Right atrium auricular region (tissue), 2 donors: ENCODE measurements at regions not wholly inside any gene's neighbourhood (a gene's known extent, or its start where the extent isn't known, plus 50 kb on each side); places are given as distances from the start of the nearest gene placed in this dataset.

ENCODE experiments used
- DNase-seq: peaks from one replicate; pipeline ENCODE4 v3.0.0-alpha.2; 2019; ENCODE audit warnings: low spot score
- H3K27ac ChIP-seq, 2 donors: fragments of 200-600 bp; sonication (generic); 1 replicate in 1 of 2; 2 replicates in 1 of 2; pipeline ENCODE4 v1.5.1; 2016 to 2019
- H3K27me3 ChIP-seq, 2 donors: fragments of 200-600 bp; sonication (generic); one replicate each; pipeline versions ENCODE4 v1.5.1 to v1.6.0; 2017 to 2019
- H3K36me3 ChIP-seq: fragments of 200-600 bp; sonication (generic); one replicate; pipeline ENCODE4 v1.5.1; 2016
- H3K4me1 ChIP-seq, 2 donors: fragments of 200-600 bp; sonication (generic); one replicate each; pipeline versions ENCODE4 v1.5.1 to v1.6.0; 2017 to 2019
- H3K4me3 ChIP-seq, 2 donors: fragments of 200-600 bp; sonication (generic); 1 replicate in 1 of 2; 2 replicates in 1 of 2; pipeline ENCODE4 v1.5.1; 2017 to 2019; ENCODE audit warnings: mild to moderate bottlenecking in 1 of 2, moderate library complexity in 1 of 2
- H3K9me3 ChIP-seq, 2 donors: fragments of 200-600 bp; sonication (generic); one replicate each; pipeline ENCODE4 v1.5.1; 2019
- TF ChIP-seq, protein P1 (sequence below), 2 donors: fragments of 200-600 bp; sonication (generic); IDR thresholded peaks; one replicate each; pipeline ENCODE4 v1.5.1; 2019; ENCODE audit warnings: antibody characterized with exemption in 2 of 2

DNA sequence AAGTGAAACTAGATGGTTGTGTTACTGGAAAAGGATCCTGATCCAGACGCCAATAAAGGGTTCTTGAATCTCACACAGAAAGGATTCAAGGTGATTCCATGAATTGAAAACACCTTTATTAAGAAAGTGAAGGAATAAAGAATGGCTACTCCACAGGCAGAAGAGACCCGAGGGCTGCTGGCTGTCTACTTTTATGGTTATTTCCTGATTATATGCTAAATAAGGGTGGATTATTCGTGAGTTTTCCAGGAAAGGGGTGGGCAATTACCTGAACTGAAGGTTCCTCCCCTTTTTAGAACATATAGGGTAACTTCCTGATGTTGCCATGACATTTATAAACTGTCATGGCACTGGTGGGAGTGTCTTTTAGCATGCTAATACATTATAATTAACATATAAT is 50.9 kb upstream of the WARS2 start:
- H3K9me3 ChIP-seq, result peaks cover 0 to 9% of the 10 kb centered on the region in 2 donors
- no peaks in the 10 kb centered on the region for H3K4me1 ChIP-seq
- no peak for DNase-seq
- TF ChIP-seq, protein P1, sequence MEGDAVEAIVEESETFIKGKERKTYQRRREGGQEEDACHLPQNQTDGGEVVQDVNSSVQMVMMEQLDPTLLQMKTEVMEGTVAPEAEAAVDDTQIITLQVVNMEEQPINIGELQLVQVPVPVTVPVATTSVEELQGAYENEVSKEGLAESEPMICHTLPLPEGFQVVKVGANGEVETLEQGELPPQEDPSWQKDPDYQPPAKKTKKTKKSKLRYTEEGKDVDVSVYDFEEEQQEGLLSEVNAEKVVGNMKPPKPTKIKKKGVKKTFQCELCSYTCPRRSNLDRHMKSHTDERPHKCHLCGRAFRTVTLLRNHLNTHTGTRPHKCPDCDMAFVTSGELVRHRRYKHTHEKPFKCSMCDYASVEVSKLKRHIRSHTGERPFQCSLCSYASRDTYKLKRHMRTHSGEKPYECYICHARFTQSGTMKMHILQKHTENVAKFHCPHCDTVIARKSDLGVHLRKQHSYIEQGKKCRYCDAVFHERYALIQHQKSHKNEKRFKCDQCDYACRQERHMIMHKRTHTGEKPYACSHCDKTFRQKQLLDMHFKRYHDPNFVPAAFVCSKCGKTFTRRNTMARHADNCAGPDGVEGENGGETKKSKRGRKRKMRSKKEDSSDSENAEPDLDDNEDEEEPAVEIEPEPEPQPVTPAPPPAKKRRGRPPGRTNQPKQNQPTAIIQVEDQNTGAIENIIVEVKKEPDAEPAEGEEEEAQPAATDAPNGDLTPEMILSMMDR (IDR thresholded peaks at IDR 0.05), result no peak
- H3K27me3 ChIP-seq, result no peaks in the 10 kb centered on the region
- no peak overlapping the region for H3K4me3 ChIP-seq
- H3K27ac ChIP-seq, result no peak overlapping the region
- no peaks in the 10 kb centered on the region for H3K36me3 ChIP-seq

DNA sequence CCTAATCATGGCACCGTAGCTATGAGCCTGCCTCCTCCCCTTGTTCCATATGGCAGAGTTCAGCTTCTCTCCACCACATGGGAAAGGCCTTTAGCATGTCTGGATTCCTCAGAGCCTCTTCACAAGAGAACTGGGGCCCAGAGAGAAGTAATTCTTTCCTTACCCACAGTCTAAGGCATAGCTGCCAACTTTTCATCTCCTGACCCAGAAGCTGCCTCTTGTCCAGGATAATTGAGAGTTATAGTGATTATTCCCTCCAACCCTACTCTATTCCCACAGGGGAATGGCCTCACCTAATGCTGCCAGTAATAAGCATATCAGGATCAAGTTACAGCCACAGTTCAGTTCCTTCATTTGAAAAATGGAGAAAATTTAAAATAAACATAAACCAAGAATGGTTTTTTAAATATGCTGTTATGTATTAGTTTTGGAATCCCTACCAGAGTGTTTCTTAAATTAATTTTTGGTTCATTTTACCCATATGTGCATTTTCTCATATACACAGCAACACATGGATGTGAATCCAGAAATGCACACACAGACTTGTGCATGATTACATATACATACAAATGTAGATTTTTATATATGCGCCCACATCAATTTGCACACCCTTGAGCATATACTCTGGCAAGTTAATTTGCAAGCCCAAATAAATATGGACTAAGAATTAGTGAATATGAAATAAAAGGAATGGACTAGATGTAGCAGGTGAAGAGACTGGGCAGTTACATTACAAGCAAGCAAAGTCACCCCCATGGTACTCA is 63.9 kb upstream of the WARS2 start:
- Histone ChIP-seq H3K27ac (no peak overlapping the region), H3K36me3 (no peaks in the 10 kb centered on the region), H3K9me3 (peaks cover 0 to 6% of the 10 kb centered on the region in 2 donors), H3K27me3 (no peaks in the 10 kb centered on the region), H3K4me1 (no peaks in the 10 kb centered on the region), H3K4me3 (no peak overlapping the region)
- TF ChIP-seq, protein P1 (IDR thresholded peaks at IDR 0.05), result no peak
- no peak for DNase-seq

DNA sequence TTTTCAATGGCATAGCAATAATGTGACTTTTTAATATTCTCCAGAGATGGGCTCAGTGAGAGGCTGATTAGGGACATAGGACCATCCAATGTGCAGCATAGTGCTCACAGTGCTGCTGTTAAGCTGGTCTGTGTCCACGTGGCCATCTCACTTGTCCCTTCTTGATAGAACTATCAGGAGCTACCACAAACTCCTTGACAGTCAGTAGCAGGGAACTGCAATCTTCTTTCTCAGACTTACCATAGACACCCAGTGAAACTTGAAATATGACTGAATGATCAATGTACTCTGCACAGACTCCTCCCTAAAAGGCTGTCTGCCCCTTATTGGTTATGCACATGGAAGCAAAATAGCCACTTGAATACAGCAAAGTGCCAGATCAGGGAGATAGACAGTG is 64.5 kb upstream of the WARS2 start:
- no peak overlapping the region for H3K27ac ChIP-seq
- H3K4me1 ChIP-seq, result no peaks in the 10 kb centered on the region
- DNase-seq, result no peak
- no peaks in the 10 kb centered on the region for H3K27me3 ChIP-seq
- peaks cover 0 to under 1% of the 10 kb centered on the region in 2 donors for H3K9me3 ChIP-seq
- no peak overlapping the region for H3K4me3 ChIP-seq
- TF ChIP-seq, protein P1 (IDR thresholded peaks at IDR 0.05), result no peak
- no peaks in the 10 kb centered on the region for H3K36me3 ChIP-seq

DNA sequence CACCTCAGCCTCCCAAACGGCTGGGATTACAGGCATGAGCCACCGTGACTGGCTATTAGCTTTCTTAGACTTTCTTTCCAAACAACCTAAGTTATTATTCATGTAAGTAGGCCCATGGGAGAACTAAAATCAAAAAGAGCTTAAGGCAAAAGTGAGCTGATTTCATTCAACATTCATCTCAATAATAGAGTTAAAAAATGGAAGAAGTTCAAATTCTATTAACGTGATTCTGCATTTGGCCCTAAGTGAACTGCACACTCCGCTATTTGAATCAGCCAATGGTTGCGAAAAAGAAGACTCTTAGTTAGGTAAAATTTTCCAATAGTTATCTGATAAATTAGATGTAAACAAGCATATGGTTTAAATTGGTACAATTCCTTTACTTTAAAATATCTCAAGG is 68.6 kb upstream of the WARS2 start:
- H3K27ac ChIP-seq, result no peak overlapping the region
- H3K4me1 ChIP-seq, result no peaks in the 10 kb centered on the region
- H3K9me3 ChIP-seq, result no peaks in the 10 kb centered on the region
- no peaks in the 10 kb centered on the region for H3K27me3 ChIP-seq
- H3K36me3 ChIP-seq, result no peaks in the 10 kb centered on the region
- no peak for DNase-seq
- TF ChIP-seq, protein P1 (IDR thresholded peaks at IDR 0.05), result no peak
- no peak overlapping the region for H3K4me3 ChIP-seq

DNA sequence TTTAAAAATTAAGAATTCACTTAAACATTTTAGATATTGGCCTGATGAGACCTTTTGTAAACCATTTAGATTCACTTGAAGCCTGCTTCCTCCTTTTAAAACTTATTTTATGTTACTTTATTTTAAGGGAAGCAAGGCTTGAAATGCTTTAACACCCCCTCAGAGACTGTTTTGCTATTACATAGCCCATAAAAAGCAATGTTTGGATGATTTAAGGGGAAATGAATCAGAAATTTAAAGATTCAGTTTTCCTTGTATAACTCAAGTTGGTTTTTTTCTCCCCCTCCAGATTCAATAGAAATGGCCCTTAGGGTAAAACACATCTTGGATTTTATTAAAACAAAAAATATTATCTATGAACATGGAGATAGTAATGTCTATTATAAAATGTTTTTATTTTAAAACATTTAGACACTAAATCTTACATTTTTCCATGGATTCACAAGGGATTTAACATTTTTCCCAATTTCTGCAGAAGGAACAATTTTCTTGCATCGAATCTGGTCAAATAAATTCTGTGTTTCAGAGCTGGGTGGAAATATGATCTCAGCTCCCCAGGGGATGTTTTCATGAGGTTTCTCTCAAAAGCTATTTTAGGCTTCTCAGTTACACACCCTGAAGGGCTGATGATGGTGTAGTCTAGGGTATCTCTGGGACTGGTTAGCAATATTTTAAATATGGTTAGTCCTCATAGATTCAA is 69.3 kb upstream of the WARS2 start:
- H3K4me3 ChIP-seq, result no peak overlapping the region
- no peaks in the 10 kb centered on the region for H3K36me3 ChIP-seq
- H3K9me3 ChIP-seq, result no peaks in the 10 kb centered on the region
- no peak for DNase-seq
- no peak overlapping the region for H3K27ac ChIP-seq
- TF ChIP-seq, protein P1 (IDR thresholded peaks at IDR 0.05), result no peak
- no peaks in the 10 kb centered on the region for H3K27me3 ChIP-seq
- H3K4me1 ChIP-seq, result no peaks in the 10 kb centered on the region
